H1 (cell line): ENCODE measurements at regions not wholly inside any gene's neighbourhood (a gene's known extent, or its start where the extent isn't known, plus 50 kb on each side); places are given as distances from the start of the nearest gene placed in this dataset.

ENCODE experiments used
- CTCF ChIA-PET: fragments of 300-600 bp; sonication (Branson Sonifier 250); formaldehyde crosslinking; loops from one replicate; lab custom pipeline; 2021; ENCODE audit not compliant: partially characterized antibody; lab: Charles Lee
- POLR2A ChIA-PET: fragments of 300-600 bp; sonication (Branson Sonifier 250); formaldehyde crosslinking; loops from one replicate; lab custom pipeline; 2021; ENCODE audit warnings: inconsistent platforms; ENCODE audit not compliant: partially characterized antibody; lab: Charles Lee
- DNase-seq, 2 experiments: peaks; one replicate each; pipeline versions ENCODE4 v3.0.0 to v3.0.0-alpha.2; 2010 to 2022; ENCODE audit warnings: low spot score in 2 of 2, low read depth in 1 of 2, mixed read lengths in 1 of 2
- FAIRE-seq: peaks from 2 replicates; lab custom pipeline; 2011; peaks lifted over from hg19 to GRCh38; lab: Jason Lieb, UNC
- H2AFZ ChIP-seq: 2 replicates; pipeline ENCODE4 v1.8.1; 2012; ENCODE audit warnings: low read length, inconsistent platforms
- H2AK5ac ChIP-seq: 2 replicates; pipeline ENCODE4 v1.6.1; 2013; ENCODE audit warnings: low read depth, low read length
- H2BK120ac ChIP-seq: replicated peaks from 2 replicates; pipeline ENCODE3; 2013; ENCODE audit warnings: low read depth, low read length, inconsistent platforms
- H2BK12ac ChIP-seq: 2 replicates; pipeline ENCODE4 v1.6.1; 2013; ENCODE audit warnings: low read depth, low read length
- H2BK15ac ChIP-seq: 2 replicates; pipeline ENCODE4 v1.6.1; 2013; ENCODE audit warnings: low read length
- H2BK20ac ChIP-seq: 2 replicates; pipeline ENCODE4 v1.6.1; 2013; ENCODE audit warnings: low read length
- H2BK5ac ChIP-seq: 2 replicates; pipeline ENCODE4 v1.6.1; 2013; ENCODE audit warnings: low read depth, low read length
- H3K14ac ChIP-seq: 2 replicates; pipeline ENCODE4 v1.6.1; 2013; ENCODE audit warnings: inconsistent platforms; ENCODE audit not compliant: insufficient read length
- H3K18ac ChIP-seq: 2 replicates; pipeline ENCODE4 v1.6.1; 2013; ENCODE audit warnings: low read length; ENCODE audit errors: extremely low read depth
- H3K23ac ChIP-seq: 2 replicates; pipeline ENCODE4 v1.6.1; 2013; ENCODE audit warnings: inconsistent platforms; ENCODE audit not compliant: insufficient read length
- H3K23me2 ChIP-seq: 2 replicates; pipeline ENCODE4 v1.6.1; 2013; ENCODE audit warnings: low read depth, low read length
- H3K27ac ChIP-seq: 2 replicates; pipeline ENCODE4 v1.6.1; 2011; ENCODE audit warnings: low read depth, low read length, inconsistent platforms
- H3K27me3 ChIP-seq, 4 experiments: replicated peaks in 1 of 4; 1 replicate in 1 of 4; 2 replicates in 3 of 4; pipeline versions ENCODE4 v1.6.1 to v1.8.1; 2011 to 2013; ENCODE audit warnings: low read length in 3 of 4, mild to moderate bottlenecking in 3 of 4, inconsistent platforms in 2 of 4, mixed read lengths in 2 of 4, moderate library complexity in 1 of 4; ENCODE audit not compliant: control insufficient read depth in 3 of 4, insufficient read depth in 3 of 4; ENCODE audit errors: extremely low read depth in 1 of 4
- H3K36me3 ChIP-seq, 4 experiments: 2 replicates each; pipeline versions ENCODE4 v1.6.1 to v1.8.1; 2011 to 2013; ENCODE audit warnings: mild to moderate bottlenecking in 4 of 4, low read length in 3 of 4, moderate library complexity in 2 of 4, control low read depth in 1 of 4, inconsistent platforms in 1 of 4; ENCODE audit not compliant: insufficient read depth in 4 of 4, control insufficient read depth in 2 of 4
- H3K4ac ChIP-seq: replicated peaks from 2 replicates; pipeline ENCODE3; 2013; ENCODE audit warnings: low read length, low read depth, mixed read lengths, inconsistent platforms; ENCODE audit not compliant: insufficient read length
- H3K4me1 ChIP-seq, 4 experiments: replicated peaks in 1 of 4; 1 replicate in 1 of 4; 2 replicates in 3 of 4; pipeline versions ENCODE4 v1.6.1 to v1.8.1; 2011 to 2013; ENCODE audit warnings: low read length in 3 of 4, inconsistent platforms in 2 of 4, mixed read lengths in 1 of 4; ENCODE audit not compliant: insufficient read depth in 4 of 4, control insufficient read depth in 3 of 4
- H3K4me2 ChIP-seq, 2 experiments: 2 replicates each; pipeline versions ENCODE4 v1.6.1 to v1.8.1; 2011 to 2013; ENCODE audit warnings: low read depth in 2 of 2, low read length in 2 of 2, control low read depth in 1 of 2, inconsistent platforms in 1 of 2, mild to moderate bottlenecking in 1 of 2; ENCODE audit not compliant: insufficient read depth in 1 of 2
- H3K4me3 ChIP-seq, 4 experiments: fragments of 200-600, 300-600 bp in 1 of 4; sonication (generic), shearing (Covaris generic), sonication (Bioruptor Twin) in 1 of 4; 2 replicates each; pipeline versions ENCODE4 v1.5.1 to v1.8.1; 2011 to 2016; ENCODE audit warnings: low read length in 4 of 4, low read depth in 3 of 4, control low read depth in 2 of 4, inconsistent platforms in 2 of 4, mild to moderate bottlenecking in 2 of 4, mixed read lengths in 1 of 4, moderate library complexity in 1 of 4; ENCODE audit not compliant: insufficient read depth in 2 of 4; ENCODE audit errors: extremely low read depth in 1 of 4
- H3K56ac ChIP-seq: replicated peaks from 2 replicates; pipeline ENCODE3; 2013; ENCODE audit warnings: low read depth, mild to moderate bottlenecking, mixed read lengths, low read length, inconsistent platforms; ENCODE audit not compliant: insufficient read length
- H3K79me1 ChIP-seq: 2 replicates; pipeline ENCODE4 v1.6.1; 2013; ENCODE audit warnings: low read depth, low read length, control low read depth
- H3K79me2 ChIP-seq, 2 experiments: 2 replicates each; pipeline versions ENCODE4 v1.6.1 to v1.8.1; 2012 to 2013; ENCODE audit warnings: low read length in 2 of 2, mild to moderate bottlenecking in 2 of 2, inconsistent platforms in 1 of 2; ENCODE audit not compliant: insufficient read depth in 2 of 2, control insufficient read depth in 1 of 2
- H3K9ac ChIP-seq, 4 experiments: replicated peaks in 1 of 4; 1 replicate in 1 of 4; 2 replicates in 3 of 4; pipeline versions ENCODE4 v1.6.1 to v1.8.1; 2011 to 2013; ENCODE audit warnings: low read depth in 3 of 4, low read length in 3 of 4, control low read depth in 2 of 4, mild to moderate bottlenecking in 2 of 4, moderate library complexity in 2 of 4, inconsistent platforms in 1 of 4; ENCODE audit errors: extremely low read depth in 1 of 4
- H3K9me3 ChIP-seq, 2 experiments: 2 replicates each; pipeline versions ENCODE4 v1.6.1 to v1.8.1; 2012 to 2013; ENCODE audit warnings: mild to moderate bottlenecking in 2 of 2, moderate library complexity in 2 of 2, control low read depth in 1 of 2, inconsistent platforms in 1 of 2, low read depth in 1 of 2, low read length in 1 of 2, mixed read lengths in 1 of 2; ENCODE audit not compliant: insufficient read depth in 2 of 2
- H4K20me1 ChIP-seq, 2 experiments: replicated peaks in 1 of 2; 2 replicates each; pipeline versions ENCODE3 to v1.8.1; 2011 to 2013; ENCODE audit warnings: inconsistent platforms in 2 of 2, low read length in 2 of 2, mild to moderate bottlenecking in 1 of 2; ENCODE audit not compliant: insufficient read depth in 2 of 2, control insufficient read depth in 1 of 2
- H4K5ac ChIP-seq: 2 replicates; pipeline ENCODE4 v1.6.1; 2013; ENCODE audit warnings: low read length, low read depth, mixed read lengths, inconsistent platforms; ENCODE audit not compliant: insufficient read length
- H4K8ac ChIP-seq: 2 replicates; pipeline ENCODE4 v1.8.0; 2013; ENCODE audit warnings: mild to moderate bottlenecking, moderate library complexity, low read length, inconsistent platforms; ENCODE audit not compliant: insufficient read depth; ENCODE audit errors: extremely low read depth
- H4K91ac ChIP-seq: replicated peaks from 2 replicates; pipeline ENCODE3; 2013; ENCODE audit warnings: low read length, mixed read lengths, inconsistent platforms; ENCODE audit not compliant: insufficient read length
- CHD2 ChIP-seq: IDR thresholded peaks from 2 replicates; pipeline ENCODE4 v1.6.1; 2012; ENCODE audit warnings: low read length, improper control_type of control experiment
- HDAC6 ChIP-seq: IDR thresholded peaks from one replicate; pipeline ENCODE4 v1.7.1; 2012; ENCODE audit warnings: low read depth, mild to moderate bottlenecking, inconsistent platforms, low read length, moderate library complexity
- KDM4A ChIP-seq: IDR thresholded peaks from one replicate; pipeline ENCODE4 v1.7.1; 2012; ENCODE audit warnings: low read depth, mild to moderate bottlenecking, moderate library complexity, low read length, inconsistent platforms; ENCODE audit not compliant: severe bottlenecking
- KDM5A ChIP-seq: fragments of 200-600 bp; IDR thresholded peaks from 2 replicates; pipeline ENCODE4 v1.7.1; 2012; ENCODE audit warnings: mild to moderate bottlenecking, low read length, inconsistent platforms, mixed read lengths
- NANOG ChIP-seq: IDR thresholded peaks from 2 replicates; pipeline ENCODE4 v1.6.1; 2011; ENCODE audit warnings: low read length, low read depth, mild to moderate bottlenecking, inconsistent platforms; ENCODE audit not compliant: insufficient read depth, poor library complexity, severe bottlenecking
- PHF8 ChIP-seq: fragments of 200-600 bp; sonication (generic); conservative IDR thresholded peaks from 2 replicates; pipeline ENCODE4 v1.7.1; 2012; ENCODE audit warnings: low read depth, mild to moderate bottlenecking, inconsistent platforms, low read length, moderate library complexity
- SUZ12 ChIP-seq: fragments of 200-600 bp; sonication (generic); IDR thresholded peaks from 2 replicates; pipeline ENCODE4 v1.6.1; 2012; ENCODE audit warnings: mild to moderate bottlenecking, inconsistent platforms, low read length, moderate library complexity, mixed read lengths
- TAF7 ChIP-seq: optimal IDR thresholded peaks from 2 replicates; pipeline ENCODE3; 2011; ENCODE audit warnings: low read depth, mild to moderate bottlenecking, inconsistent platforms, low read length, moderate library complexity, borderline replicate concordance
- WGBS, 2 experiments: shearing (Covaris generic) in 1 of 2; methylation state at CpG; one replicate each; pipeline versions ENCODE4 v1.1.6 to v1.1.7; 2013 to 2015; ENCODE audit warnings: low lambda C conversion rate in 2 of 2, mixed read lengths in 2 of 2, inconsistent platforms in 1 of 2, low coverage in 1 of 2, missing lambda C conversion rate in 1 of 2; ENCODE audit not compliant: insufficient replicate concordance in 2 of 2, insufficient coverage in 1 of 2, insufficient read length in 1 of 2; ENCODE audit errors: extremely low coverage in 1 of 2, missing lambda C conversion rate in 1 of 2; 5-methylcytosine and 5-hydroxymethylcytosine counted together
- TF ChIP-seq, protein P1 (sequence below): IDR thresholded peaks from 2 replicates; pipeline ENCODE4 v1.6.1; 2011; ENCODE audit warnings: low read length, improper control_type of control experiment

DNA sequence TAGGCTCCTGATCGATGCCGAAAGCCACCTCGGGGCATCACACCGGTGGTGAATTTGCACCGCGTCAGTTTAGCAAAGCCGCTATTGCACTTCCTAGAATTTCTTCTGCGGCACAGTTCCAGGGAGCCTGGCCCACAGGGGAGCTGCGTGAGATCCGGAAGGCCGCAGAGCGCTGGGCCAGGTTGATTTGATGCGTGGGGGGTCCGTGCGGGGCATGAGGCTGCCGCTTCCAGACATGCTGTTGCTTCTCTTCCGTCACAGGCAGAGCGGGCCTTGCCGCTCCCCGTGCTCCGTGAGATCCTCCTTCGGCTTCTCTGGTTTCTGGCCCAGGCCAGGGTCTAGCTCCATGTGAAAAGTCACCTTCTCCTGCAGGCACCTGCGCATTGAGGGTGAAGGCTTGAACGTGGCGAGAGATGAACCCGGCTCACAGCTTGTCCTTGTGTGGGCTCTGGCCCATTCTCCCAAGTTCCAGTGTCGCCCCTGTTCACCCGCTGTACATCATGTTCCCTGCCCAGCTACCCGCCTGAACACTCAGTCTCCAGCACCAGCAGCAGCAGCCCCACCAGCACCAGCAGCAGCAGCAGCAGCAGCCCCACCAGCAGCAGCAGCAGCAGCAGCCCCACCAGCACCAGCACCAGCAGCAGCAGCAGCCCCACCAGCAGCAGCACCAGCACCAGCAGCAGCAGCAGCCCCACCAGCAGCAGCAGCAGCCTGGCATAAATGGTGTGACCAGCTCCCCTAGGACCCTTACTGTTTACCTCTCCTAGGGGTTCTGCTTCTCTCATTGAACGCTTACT, 131.2 kb downstream of the TRIML1 start:
- POLR2A ChIA-PET: interaction anchor here (0.7 kb wide), 1 partner anchor 130 kb away, joined by 4 read pairs; no protein-coding TSS in a partner anchor
- Histone ChIP-seq H3K36me3 (no peaks in the 10 kb centered on the region), H2BK5ac (no peak overlapping the region), H2BK15ac (no peak overlapping the region), H2BK120ac (no peak overlapping the region), H4K20me1 (no peaks in the 10 kb centered on the region), H3K79me2 (no peaks in the 10 kb centered on the region), H3K4ac (no peak overlapping the region), H3K23ac (no peak overlapping the region), H2BK12ac (peak overlapping the region; percentile 50; the same call in 1 of the 2 replicates), H3K4me1 (peaks cover 0 to 3% (median 2%) of the 10 kb centered on the region in 4 experiments; a peak in 3 of 7 replicates), H4K8ac (no peak overlapping the region; the same call in 1 of the 2 replicates), H3K9ac (no peak overlapping the region), H2BK20ac (no peak overlapping the region), H3K18ac (no peak overlapping the region), H4K5ac (no peak overlapping the region), H3K79me1 (no peaks in the 10 kb centered on the region), H4K91ac (no peak overlapping the region), H3K9me3 (no peaks in the 10 kb centered on the region), H3K4me3 (no peak overlapping the region), H2AFZ (peak overlapping the region; percentile 50; the same call in 1 of the 2 replicates), H2AK5ac (no peak overlapping the region), H3K27me3 (no peaks in the 10 kb centered on the region), H3K14ac (no peak overlapping the region), H3K56ac (no peak overlapping the region), H3K4me2 (no peak overlapping the region), H3K27ac (no peak overlapping the region), H3K23me2 (no peaks in the 10 kb centered on the region)
- DNase-seq (no peak), FAIRE-seq (no peak)
- CTCF ChIA-PET: interaction anchor here (1.1 kb wide), 1 partner anchor 9 kb away, joined by 3 read pairs; no protein-coding TSS in a partner anchor
- WGBS, 2 experiments: 95% methylated on average over 28 of the region's 30 CpGs; no CpG with 5 or more reads in 1 of the 2 experiments
- no peak for TF ChIP-seq NANOG
- TF ChIP-seq CHD2: no peak
- TF ChIP-seq, protein P1, sequence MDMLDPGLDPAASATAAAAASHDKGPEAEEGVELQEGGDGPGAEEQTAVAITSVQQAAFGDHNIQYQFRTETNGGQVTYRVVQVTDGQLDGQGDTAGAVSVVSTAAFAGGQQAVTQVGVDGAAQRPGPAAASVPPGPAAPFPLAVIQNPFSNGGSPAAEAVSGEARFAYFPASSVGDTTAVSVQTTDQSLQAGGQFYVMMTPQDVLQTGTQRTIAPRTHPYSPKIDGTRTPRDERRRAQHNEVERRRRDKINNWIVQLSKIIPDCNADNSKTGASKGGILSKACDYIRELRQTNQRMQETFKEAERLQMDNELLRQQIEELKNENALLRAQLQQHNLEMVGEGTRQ: no peak
- TF ChIP-seq KDM5A: no peak
- no peak for TF ChIP-seq TAF7
- no peak for TF ChIP-seq PHF8
- TF ChIP-seq KDM4A: no peak
- no peak for TF ChIP-seq SUZ12
- no peak for TF ChIP-seq HDAC6
